ENCODE measurements at regions not wholly inside any gene's neighbourhood (a gene's known extent, or its start where the extent isn't known, plus 50 kb on each side); places are given as distances from the start of the nearest gene placed in this dataset.
A peak's percentile ranks its signal among the peaks of the same experiment; 100 is the strongest.

DNA sequence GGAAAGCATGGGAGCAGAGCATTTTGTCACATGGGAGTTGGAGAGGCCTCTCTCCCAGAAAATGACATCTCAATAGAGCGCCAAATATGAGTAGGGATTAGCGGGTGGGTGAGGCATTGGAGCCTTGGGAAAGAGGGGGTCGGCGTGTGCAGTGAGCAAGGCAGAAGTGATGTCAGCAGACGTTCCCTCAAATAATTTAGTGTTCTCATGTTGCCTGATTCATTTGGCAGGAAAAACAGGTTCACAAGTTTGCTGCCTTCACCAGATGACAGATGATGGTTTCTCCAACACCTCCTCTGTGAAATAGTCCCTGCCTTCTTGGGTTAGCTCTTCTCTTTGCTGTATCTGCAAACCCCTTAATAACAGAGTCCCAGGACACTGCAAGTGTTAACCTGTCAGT is 118.5 kb upstream of the ARHGAP20 start:
- Mint-ChIP-seq H3K9me3 (no peaks in the 10 kb centered on the region), H3K27ac (peak overlapping the region in 2 of 3 experiments; percentile 9 to 53; a peak in 1 of 7 replicates), H3K4me1 (peaks cover 10 to 17% of the 10 kb centered on the region in 2 experiments), H3K36me3 (ENCODE audit: insufficient read depth in 1 of 3, low read depth in 3 of 3) (no peaks in the 10 kb centered on the region), H3K27me3 (ENCODE audit: low read depth) (no peaks in the 10 kb centered on the region), H3K4me3 (no peak overlapping the region)
- no CpG with 5 or more reads among the region's 5 CpGs for WGBS (ENCODE audit: extremely low coverage, insufficient read length, low lambda C conversion rate)
- no peak overlapping the region for H3K27ac ChIP-seq (ENCODE audit: insufficient read length, low read depth, low read length)
- no peak overlapping the region for H3K23ac ChIP-seq (ENCODE audit: insufficient read length, low read depth, low read length)
- no peak overlapping the region for H2BK120ac ChIP-seq (ENCODE audit: low read depth, low read length, poor library complexity, severe bottlenecking)
- no peak overlapping the region for H2BK15ac ChIP-seq (ENCODE audit: low read depth, low read length)
- H3T11ph ChIP-seq (ENCODE audit: low read length): no peak overlapping the region
- no peaks in the 10 kb centered on the region for H3K79me2 ChIP-seq (ENCODE audit: insufficient read depth, low read length)
- H3K4me1 ChIP-seq (ENCODE audit: insufficient read depth, low read length): no peaks in the 10 kb centered on the region
- no peak overlapping the region for H4K5ac ChIP-seq (ENCODE audit: insufficient read length, low read depth, low read length)
- no peak overlapping the region for H3K4ac ChIP-seq (ENCODE audit: low read depth, low read length)
- H3K27me3 ChIP-seq (ENCODE audit: insufficient read depth, low read length): no peaks in the 10 kb centered on the region
- H2AFZ ChIP-seq (ENCODE audit: low read length): no peak overlapping the region
- H4K91ac ChIP-seq (ENCODE audit: insufficient read length, low read depth, low read length): no peak overlapping the region
- no peaks in the 10 kb centered on the region for H3K23me2 ChIP-seq (ENCODE audit: insufficient read length, low read depth, low read length, poor library complexity, severe bottlenecking)
- H3K14ac ChIP-seq (ENCODE audit: insufficient read depth, low read length): no peak overlapping the region
- H2BK20ac ChIP-seq (ENCODE audit: low read depth, low read length, poor library complexity, severe bottlenecking): no peak overlapping the region
- no peaks in the 10 kb centered on the region for H4K20me1 ChIP-seq (ENCODE audit: control insufficient read depth, insufficient read depth, insufficient read length)
- H3K79me1 ChIP-seq (ENCODE audit: insufficient read depth, low read depth, low read length, poor library complexity, severe bottlenecking): no peaks in the 10 kb centered on the region
- H3K56ac ChIP-seq (ENCODE audit: insufficient read length, low read depth, low read length): no peak overlapping the region
- H2BK5ac ChIP-seq (ENCODE audit: insufficient read length, low read length): no peak overlapping the region
- H3K4me2 ChIP-seq (ENCODE audit: insufficient read depth, insufficient read length, low read length): no peak overlapping the region
- TF ChIP-seq, protein P1, sequence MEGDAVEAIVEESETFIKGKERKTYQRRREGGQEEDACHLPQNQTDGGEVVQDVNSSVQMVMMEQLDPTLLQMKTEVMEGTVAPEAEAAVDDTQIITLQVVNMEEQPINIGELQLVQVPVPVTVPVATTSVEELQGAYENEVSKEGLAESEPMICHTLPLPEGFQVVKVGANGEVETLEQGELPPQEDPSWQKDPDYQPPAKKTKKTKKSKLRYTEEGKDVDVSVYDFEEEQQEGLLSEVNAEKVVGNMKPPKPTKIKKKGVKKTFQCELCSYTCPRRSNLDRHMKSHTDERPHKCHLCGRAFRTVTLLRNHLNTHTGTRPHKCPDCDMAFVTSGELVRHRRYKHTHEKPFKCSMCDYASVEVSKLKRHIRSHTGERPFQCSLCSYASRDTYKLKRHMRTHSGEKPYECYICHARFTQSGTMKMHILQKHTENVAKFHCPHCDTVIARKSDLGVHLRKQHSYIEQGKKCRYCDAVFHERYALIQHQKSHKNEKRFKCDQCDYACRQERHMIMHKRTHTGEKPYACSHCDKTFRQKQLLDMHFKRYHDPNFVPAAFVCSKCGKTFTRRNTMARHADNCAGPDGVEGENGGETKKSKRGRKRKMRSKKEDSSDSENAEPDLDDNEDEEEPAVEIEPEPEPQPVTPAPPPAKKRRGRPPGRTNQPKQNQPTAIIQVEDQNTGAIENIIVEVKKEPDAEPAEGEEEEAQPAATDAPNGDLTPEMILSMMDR (conservative IDR thresholded peaks at IDR 0.05): no peak
- H2BK12ac ChIP-seq (ENCODE audit: insufficient read length, low read depth, low read length): no peak overlapping the region
- no peaks in the 10 kb centered on the region for H3K9me3 ChIP-seq (ENCODE audit: control insufficient read depth, low read depth, low read length)
- H2AK5ac ChIP-seq (ENCODE audit: insufficient read length, low read length): no peak overlapping the region
- H3K18ac ChIP-seq (ENCODE audit: insufficient read length, low read depth, low read length): no peak overlapping the region
- H3K9ac ChIP-seq (ENCODE audit: extremely low read depth, insufficient read length, low read length): no peak overlapping the region
- no peak overlapping the region for H4K8ac ChIP-seq (replicated peaks; ENCODE audit: insufficient read length, low read depth, low read length)
- no peak for DNase-seq
